GM23248 (cell line): ENCODE measurements at regions not wholly inside any gene's neighbourhood (a gene's known extent, or its start where the extent isn't known, plus 50 kb on each side); places are given as distances from the start of the nearest gene placed in this dataset.

ENCODE experiments used
- EZH2 ChIP-seq: fragments of 200-600 bp; sonication (generic); IDR thresholded peaks from 2 replicates; pipeline ENCODE4 v1.6.1; 2018; ENCODE audit warnings: antibody characterized with exemption, mild to moderate bottlenecking; ENCODE audit not compliant: insufficient read depth, poor library complexity, severe bottlenecking
- EZH2phosphoT487 ChIP-seq: fragments of 200-600 bp; sonication (generic); IDR thresholded peaks from 2 replicates; pipeline ENCODE4 v1.6.1; 2018; ENCODE audit warnings: antibody characterized with exemption, moderate library complexity, mild to moderate bottlenecking, low read depth; ENCODE audit not compliant: insufficient read depth

DNA sequence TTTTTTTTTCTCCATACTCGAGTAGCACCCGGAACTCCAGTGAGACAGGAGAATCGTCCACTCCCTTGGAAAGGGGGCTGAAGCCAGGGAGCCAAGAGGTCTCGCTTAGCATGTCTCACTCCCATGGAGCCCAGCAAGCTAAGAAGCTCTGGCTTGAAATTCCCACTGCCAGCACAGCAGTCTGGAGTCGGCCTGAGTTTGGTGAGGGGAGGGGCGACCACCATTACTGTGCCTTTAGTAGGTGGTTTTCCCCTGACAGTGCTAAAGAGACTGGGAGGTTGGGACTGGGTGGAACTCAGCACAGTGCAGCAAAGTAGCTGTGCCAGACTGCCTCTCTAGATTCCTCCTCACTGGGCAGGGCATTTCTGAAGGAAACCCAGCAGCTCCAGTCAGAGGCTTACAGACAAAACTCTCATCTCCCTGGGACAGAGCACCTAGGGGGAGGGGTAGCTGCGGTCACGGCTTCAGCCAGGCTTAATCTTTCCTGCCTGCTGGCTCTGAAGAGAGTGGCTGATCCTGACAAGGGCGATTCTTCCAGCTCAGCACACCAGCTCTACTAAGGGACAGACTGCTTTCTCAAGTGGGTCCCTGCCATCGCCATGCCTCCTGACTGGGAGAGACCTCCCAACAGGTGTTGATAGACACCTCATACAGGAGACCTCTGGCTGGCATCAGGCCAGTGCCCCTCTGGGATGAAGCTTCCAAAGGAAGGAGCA, 414.5 kb upstream of the ZNF608 start:
- TF ChIP-seq EZH2, result no peak
- no peak for TF ChIP-seq EZH2phosphoT487
